WTC11 (cell line): ENCODE measurements at regions not wholly inside any gene's neighbourhood (a gene's known extent, or its start where the extent isn't known, plus 50 kb on each side); places are given as distances from the start of the nearest gene placed in this dataset.

ENCODE experiments used
- ATAC-seq: fragments of 200-7000 bp; cut with Tn5 transposase; 2 replicates; pipeline ENCODE4 v1.10.0; 2021; ENCODE audit warnings: mild to moderate bottlenecking, moderate library complexity
- CTCF ChIA-PET: fragments of 300-600 bp; sonication (Branson Sonifier 250); formaldehyde crosslinking; loops from one replicate; lab custom pipeline; 2021; ENCODE audit warnings: antibody characterized with exemption; lab: Charles Lee
- POLR2A ChIA-PET: fragments of 350-600 bp; sonication (Branson Sonifier 250); formaldehyde crosslinking; loops from one replicate; lab custom pipeline; 2021; ENCODE audit warnings: antibody characterized with exemption; lab: Charles Lee
- DNase-seq: peaks from one replicate; pipeline ENCODE4 v3.0.0; 2021; ENCODE audit warnings: low spot score
- H3K27ac Mint-ChIP-seq: 2 replicates; pipeline ENCODE4 v1.8.0; 2021; ENCODE audit warnings: mixed read lengths
- H3K27me3 Mint-ChIP-seq: 2 replicates; pipeline ENCODE4 v1.8.0; 2021; ENCODE audit warnings: low read depth, mild to moderate bottlenecking, moderate library complexity, mixed read lengths
- H3K36me3 Mint-ChIP-seq: 2 replicates; pipeline ENCODE4 v1.8.0; 2021; ENCODE audit warnings: mixed read lengths
- H3K4me1 Mint-ChIP-seq: 2 replicates; pipeline ENCODE4 v1.8.0; 2022; ENCODE audit warnings: mixed read lengths
- H3K4me3 Mint-ChIP-seq: 2 replicates; pipeline ENCODE4 v1.8.0; 2021; ENCODE audit warnings: mild to moderate bottlenecking, moderate library complexity, mixed read lengths
- H3K9me3 Mint-ChIP-seq: 2 replicates; pipeline ENCODE4 v1.8.0; 2021; ENCODE audit warnings: mixed read lengths
- CBFB ChIP-seq: sonication (generic); formaldehyde crosslinking; IDR thresholded peaks from 2 replicates; pipeline ENCODE4 v1.8.1; 2022; ENCODE audit warnings: mild to moderate bottlenecking, low read depth, missing genetic modification reagents
- E2F4 ChIP-seq: sonication (generic); formaldehyde crosslinking; IDR thresholded peaks from 2 replicates; pipeline ENCODE4 v1.8.1; 2022; ENCODE audit warnings: low read depth, mild to moderate bottlenecking, moderate library complexity, missing genetic modification reagents, borderline replicate concordance
- FOXJ3 ChIP-seq: sonication (generic); formaldehyde crosslinking; IDR thresholded peaks from 2 replicates; pipeline ENCODE4 v1.9.0; 2021; ENCODE audit warnings: missing genetic modification reagents, mild to moderate bottlenecking, borderline replicate concordance
- FOXP1 ChIP-seq: sonication (generic); formaldehyde crosslinking; IDR thresholded peaks from 2 replicates; pipeline ENCODE4 v1.8.0; 2022; ENCODE audit warnings: missing genetic modification reagents, mild to moderate bottlenecking, moderate library complexity, borderline replicate concordance
- GRHL2 ChIP-seq: fragments of 250-450 bp; sonication (Bioruptor Pico); IDR thresholded peaks from 2 replicates; pipeline ENCODE4 v1.8.0; 2022; ENCODE audit warnings: mild to moderate bottlenecking, moderate library complexity; ENCODE audit not compliant: insufficient replicate concordance, severe bottlenecking
- GTF2I ChIP-seq: fragments of 250-450 bp; sonication (Bioruptor Pico); conservative IDR thresholded peaks from 2 replicates; pipeline ENCODE4 v1.4.0; 2021; ENCODE audit warnings: mild to moderate bottlenecking
- KAT7 ChIP-seq: sonication (generic); formaldehyde crosslinking; IDR thresholded peaks from 2 replicates; pipeline ENCODE4 v1.8.1; 2023; ENCODE audit warnings: missing genetic modification reagents, mild to moderate bottlenecking, borderline replicate concordance
- NFYB ChIP-seq: sonication (generic); formaldehyde crosslinking; conservative IDR thresholded peaks from 2 replicates; pipeline ENCODE4 v1.8.0; 2022; ENCODE audit warnings: low read depth, missing genetic modification reagents
- OVOL2 ChIP-seq: fragments of 250-450 bp; sonication (Bioruptor Pico); IDR thresholded peaks from 2 replicates; pipeline ENCODE4 v1.9.0; 2021; ENCODE audit warnings: mild to moderate bottlenecking, borderline replicate concordance
- RELA ChIP-seq: sonication (generic); formaldehyde crosslinking; IDR thresholded peaks from 2 replicates; pipeline ENCODE4 v1.8.1; 2022; ENCODE audit warnings: missing genetic modification reagents, mild to moderate bottlenecking, borderline replicate concordance
- RORB ChIP-seq: fragments of 250-450 bp; sonication (Bioruptor Pico); IDR thresholded peaks from 2 replicates; pipeline ENCODE4 v1.9.0; 2021; ENCODE audit warnings: mild to moderate bottlenecking
- SMAD4 ChIP-seq: sonication (generic); formaldehyde crosslinking; IDR thresholded peaks from 2 replicates; pipeline ENCODE4 v1.8.0; 2022; ENCODE audit warnings: mild to moderate bottlenecking, missing genetic modification reagents
- TEAD4 ChIP-seq: sonication (generic); formaldehyde crosslinking; IDR thresholded peaks from 2 replicates; pipeline ENCODE4 v1.8.0; 2022; ENCODE audit warnings: mild to moderate bottlenecking, missing genetic modification reagents
- TP53 ChIP-seq: sonication (generic); formaldehyde crosslinking; IDR thresholded peaks from 2 replicates; pipeline ENCODE4 v1.8.1; 2023; ENCODE audit warnings: mild to moderate bottlenecking, missing genetic modification reagents
- ZNF121 ChIP-seq: sonication (generic); formaldehyde crosslinking; IDR thresholded peaks from 2 replicates; pipeline ENCODE4 v1.8.0; 2023; ENCODE audit warnings: missing genetic modification reagents
- ZNF219 ChIP-seq: sonication (generic); formaldehyde crosslinking; IDR thresholded peaks from 2 replicates; pipeline ENCODE4 v1.8.0; 2023; ENCODE audit warnings: missing genetic modification reagents, mild to moderate bottlenecking, borderline replicate concordance
- ZNF263 ChIP-seq: sonication (generic); formaldehyde crosslinking; IDR thresholded peaks from 2 replicates; pipeline ENCODE4 v1.8.1; 2022; ENCODE audit warnings: low read depth, mild to moderate bottlenecking, moderate library complexity, missing genetic modification reagents
- ZNF425 ChIP-seq: fragments of 250-450 bp; sonication (Bioruptor Pico); conservative IDR thresholded peaks from 2 replicates; pipeline ENCODE4 v1.9.0; 2021; ENCODE audit warnings: mild to moderate bottlenecking
- TF ChIP-seq, protein P1 (sequence below): sonication (generic); formaldehyde crosslinking; IDR thresholded peaks from 2 replicates; pipeline ENCODE4 v1.8.0; 2023; ENCODE audit warnings: missing genetic modification reagents, mild to moderate bottlenecking, borderline replicate concordance
- TF ChIP-seq, protein P2 (sequence below): sonication (generic); formaldehyde crosslinking; IDR thresholded peaks from 2 replicates; pipeline ENCODE4 v1.8.1; 2023; ENCODE audit warnings: mild to moderate bottlenecking, missing genetic modification reagents
- TF ChIP-seq, protein P3 (sequence below): sonication (generic); formaldehyde crosslinking; IDR thresholded peaks from 2 replicates; pipeline ENCODE4 v1.8.1; 2023; ENCODE audit warnings: mild to moderate bottlenecking, missing genetic modification reagents, moderate library complexity
- TF ChIP-seq, protein P4 (sequence below): sonication (generic); formaldehyde crosslinking; IDR thresholded peaks from 2 replicates; pipeline ENCODE4 v1.8.0; 2022; ENCODE audit warnings: mild to moderate bottlenecking, missing genetic modification reagents

DNA sequence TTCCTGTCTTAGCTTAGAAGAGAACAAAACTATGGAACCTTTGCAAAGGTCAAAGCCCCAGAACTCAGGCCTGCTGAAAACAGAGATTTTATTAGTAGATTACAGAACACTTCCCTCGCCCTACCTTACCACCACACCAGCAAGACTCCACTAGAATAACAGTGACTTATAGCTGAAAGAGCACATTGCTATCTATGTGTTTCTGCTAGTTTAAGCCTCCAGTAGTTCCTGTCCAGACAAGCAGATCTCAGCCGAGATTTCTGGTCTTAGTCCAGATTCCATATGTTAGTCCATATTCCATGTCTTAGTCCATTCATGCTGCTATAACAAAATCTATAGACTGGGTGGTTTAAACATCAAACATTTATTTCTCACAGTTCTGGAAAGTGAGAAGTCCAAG, 412.3 kb upstream of the ID4 start (continued):
- TF ChIP-seq, protein P1, sequence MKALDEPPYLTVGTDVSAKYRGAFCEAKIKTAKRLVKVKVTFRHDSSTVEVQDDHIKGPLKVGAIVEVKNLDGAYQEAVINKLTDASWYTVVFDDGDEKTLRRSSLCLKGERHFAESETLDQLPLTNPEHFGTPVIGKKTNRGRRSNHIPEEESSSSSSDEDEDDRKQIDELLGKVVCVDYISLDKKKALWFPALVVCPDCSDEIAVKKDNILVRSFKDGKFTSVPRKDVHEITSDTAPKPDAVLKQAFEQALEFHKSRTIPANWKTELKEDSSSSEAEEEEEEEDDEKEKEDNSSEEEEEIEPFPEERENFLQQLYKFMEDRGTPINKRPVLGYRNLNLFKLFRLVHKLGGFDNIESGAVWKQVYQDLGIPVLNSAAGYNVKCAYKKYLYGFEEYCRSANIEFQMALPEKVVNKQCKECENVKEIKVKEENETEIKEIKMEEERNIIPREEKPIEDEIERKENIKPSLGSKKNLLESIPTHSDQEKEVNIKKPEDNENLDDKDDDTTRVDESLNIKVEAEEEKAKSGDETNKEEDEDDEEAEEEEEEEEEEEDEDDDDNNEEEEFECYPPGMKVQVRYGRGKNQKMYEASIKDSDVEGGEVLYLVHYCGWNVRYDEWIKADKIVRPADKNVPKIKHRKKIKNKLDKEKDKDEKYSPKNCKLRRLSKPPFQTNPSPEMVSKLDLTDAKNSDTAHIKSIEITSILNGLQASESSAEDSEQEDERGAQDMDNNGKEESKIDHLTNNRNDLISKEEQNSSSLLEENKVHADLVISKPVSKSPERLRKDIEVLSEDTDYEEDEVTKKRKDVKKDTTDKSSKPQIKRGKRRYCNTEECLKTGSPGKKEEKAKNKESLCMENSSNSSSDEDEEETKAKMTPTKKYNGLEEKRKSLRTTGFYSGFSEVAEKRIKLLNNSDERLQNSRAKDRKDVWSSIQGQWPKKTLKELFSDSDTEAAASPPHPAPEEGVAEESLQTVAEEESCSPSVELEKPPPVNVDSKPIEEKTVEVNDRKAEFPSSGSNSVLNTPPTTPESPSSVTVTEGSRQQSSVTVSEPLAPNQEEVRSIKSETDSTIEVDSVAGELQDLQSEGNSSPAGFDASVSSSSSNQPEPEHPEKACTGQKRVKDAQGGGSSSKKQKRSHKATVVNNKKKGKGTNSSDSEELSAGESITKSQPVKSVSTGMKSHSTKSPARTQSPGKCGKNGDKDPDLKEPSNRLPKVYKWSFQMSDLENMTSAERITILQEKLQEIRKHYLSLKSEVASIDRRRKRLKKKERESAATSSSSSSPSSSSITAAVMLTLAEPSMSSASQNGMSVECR: no peak
- no peak for TF ChIP-seq TEAD4 (CRISPR knock-in tag)
- TF ChIP-seq ZNF263 (CRISPR knock-in tag): no peak
- TF ChIP-seq OVOL2 (CRISPR knock-in tag): no peak
- no peak for TF ChIP-seq ZNF219
- TF ChIP-seq TP53 (CRISPR knock-in tag): no peak
- no peak for TF ChIP-seq E2F4
- no peak for TF ChIP-seq FOXP1 (CRISPR knock-in tag)
- TF ChIP-seq GRHL2: no peak

GRCh38 chr6:19427548-19427947, 409.6 kb upstream of the ID4 start:
- H3K4me3 Mint-ChIP-seq: no peak overlapping the region
- H3K27ac Mint-ChIP-seq: no peak overlapping the region
- TF ChIP-seq ZNF121 (no peak), RELA (CRISPR knock-in tag) (no peak), ZNF263 (CRISPR knock-in tag) (no peak), FOXJ3 (CRISPR knock-in tag) (no peak), SMAD4 (CRISPR knock-in tag) (no peak), CBFB (CRISPR knock-in tag) (no peak), RORB (CRISPR knock-in tag) (no peak), GTF2I (CRISPR knock-in tag) (no peak), NFYB (CRISPR knock-in tag) (no peak), ZNF425 (no peak), FOXP1 (CRISPR knock-in tag) (no peak), KAT7 (CRISPR knock-in tag) (no peak)
- TF ChIP-seq, protein P2, sequence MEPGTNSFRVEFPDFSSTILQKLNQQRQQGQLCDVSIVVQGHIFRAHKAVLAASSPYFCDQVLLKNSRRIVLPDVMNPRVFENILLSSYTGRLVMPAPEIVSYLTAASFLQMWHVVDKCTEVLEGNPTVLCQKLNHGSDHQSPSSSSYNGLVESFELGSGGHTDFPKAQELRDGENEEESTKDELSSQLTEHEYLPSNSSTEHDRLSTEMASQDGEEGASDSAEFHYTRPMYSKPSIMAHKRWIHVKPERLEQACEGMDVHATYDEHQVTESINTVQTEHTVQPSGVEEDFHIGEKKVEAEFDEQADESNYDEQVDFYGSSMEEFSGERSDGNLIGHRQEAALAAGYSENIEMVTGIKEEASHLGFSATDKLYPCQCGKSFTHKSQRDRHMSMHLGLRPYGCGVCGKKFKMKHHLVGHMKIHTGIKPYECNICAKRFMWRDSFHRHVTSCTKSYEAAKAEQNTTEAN (CRISPR knock-in tag): no peak
- TF ChIP-seq, protein P3, sequence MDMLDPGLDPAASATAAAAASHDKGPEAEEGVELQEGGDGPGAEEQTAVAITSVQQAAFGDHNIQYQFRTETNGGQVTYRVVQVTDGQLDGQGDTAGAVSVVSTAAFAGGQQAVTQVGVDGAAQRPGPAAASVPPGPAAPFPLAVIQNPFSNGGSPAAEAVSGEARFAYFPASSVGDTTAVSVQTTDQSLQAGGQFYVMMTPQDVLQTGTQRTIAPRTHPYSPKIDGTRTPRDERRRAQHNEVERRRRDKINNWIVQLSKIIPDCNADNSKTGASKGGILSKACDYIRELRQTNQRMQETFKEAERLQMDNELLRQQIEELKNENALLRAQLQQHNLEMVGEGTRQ: no peak
- TF ChIP-seq, protein P4, sequence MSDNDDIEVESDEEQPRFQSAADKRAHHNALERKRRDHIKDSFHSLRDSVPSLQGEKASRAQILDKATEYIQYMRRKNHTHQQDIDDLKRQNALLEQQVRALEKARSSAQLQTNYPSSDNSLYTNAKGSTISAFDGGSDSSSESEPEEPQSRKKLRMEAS (CRISPR knock-in tag): no peak
- DNase-seq: no peak
- H3K4me1 Mint-ChIP-seq: peaks cover 11% of the 10 kb centered on the region
- H3K9me3 Mint-ChIP-seq: peaks cover 10% of the 10 kb centered on the region
- H3K36me3 Mint-ChIP-seq: no peaks in the 10 kb centered on the region
- CTCF ChIA-PET: no interaction called here
- POLR2A ChIA-PET: no interaction called here
- H3K27me3 Mint-ChIP-seq: no peaks in the 10 kb centered on the region; the same call in 1 of the 2 replicates
- no peak for ATAC-seq
